Kidney tubule cell (primary cell): ENCODE measurements at regions not wholly inside any gene's neighbourhood (a gene's known extent, or its start where the extent isn't known, plus 50 kb on each side); places are given as distances from the start of the nearest gene placed in this dataset.

Experiments
- DNase-seq: peaks from one replicate; pipeline ENCODE4 v3.0.0-alpha.2; 2018; ENCODE audit warnings: low spot score

DNA sequence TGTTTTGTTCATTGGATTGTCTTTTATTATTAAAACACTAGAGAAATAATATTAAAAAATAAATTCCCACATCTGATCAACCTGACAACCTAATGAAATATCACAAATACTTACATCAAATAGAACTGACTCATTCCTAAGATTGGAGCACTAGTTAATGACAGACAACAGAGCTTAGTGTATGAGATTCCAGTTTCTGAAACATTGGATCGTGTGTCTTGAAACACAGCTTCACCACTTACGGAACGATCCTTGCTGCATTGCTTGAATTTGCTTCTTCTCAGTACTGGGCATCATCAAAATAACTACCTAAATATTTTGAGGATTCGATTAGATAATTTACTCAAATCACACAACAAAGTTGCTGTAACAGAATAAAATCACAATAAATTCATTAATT lies 667.2 kb upstream of the CDH18 start:
- no peak for DNase-seq

DNA sequence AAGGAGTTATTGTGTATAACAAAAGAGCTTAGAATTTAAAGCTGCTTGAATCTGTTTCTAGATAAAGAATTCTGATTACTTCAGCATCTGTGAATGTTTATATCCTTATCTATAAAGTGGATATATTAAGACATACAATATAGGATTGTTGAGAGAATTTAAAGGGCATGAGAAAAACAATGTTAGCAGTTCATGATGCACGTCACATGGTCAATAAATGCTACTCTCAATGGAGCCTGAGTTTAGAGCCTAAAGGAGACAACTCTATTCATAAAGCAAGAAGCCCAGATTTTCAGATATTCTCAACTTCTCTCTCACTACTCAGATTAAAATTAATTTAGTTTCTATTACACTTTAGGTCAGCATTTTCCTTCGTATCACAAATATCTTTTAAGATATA lies 666.7 kb upstream of the CDH18 start:
- DNase-seq: no peak

DNA sequence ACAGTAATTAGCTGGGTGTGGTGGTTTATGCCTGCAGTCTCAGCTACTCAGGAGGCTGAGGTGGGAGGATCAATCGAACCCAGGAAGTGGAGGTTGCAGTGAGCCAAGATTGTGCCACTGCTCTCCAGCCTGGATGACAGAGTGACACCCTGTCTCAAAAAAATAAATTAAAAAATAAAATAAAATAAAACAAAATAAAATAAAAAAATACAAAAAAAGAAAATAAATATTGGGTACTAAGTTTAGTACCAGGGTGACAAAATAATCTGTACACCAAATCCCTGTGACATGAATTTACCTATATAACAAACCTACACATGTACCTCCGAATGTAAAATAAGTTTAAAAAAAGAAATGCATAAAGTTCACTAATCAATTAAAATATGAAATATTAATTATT lies 666.0 kb upstream of the CDH18 start:
- DNase-seq: no peak

DNA sequence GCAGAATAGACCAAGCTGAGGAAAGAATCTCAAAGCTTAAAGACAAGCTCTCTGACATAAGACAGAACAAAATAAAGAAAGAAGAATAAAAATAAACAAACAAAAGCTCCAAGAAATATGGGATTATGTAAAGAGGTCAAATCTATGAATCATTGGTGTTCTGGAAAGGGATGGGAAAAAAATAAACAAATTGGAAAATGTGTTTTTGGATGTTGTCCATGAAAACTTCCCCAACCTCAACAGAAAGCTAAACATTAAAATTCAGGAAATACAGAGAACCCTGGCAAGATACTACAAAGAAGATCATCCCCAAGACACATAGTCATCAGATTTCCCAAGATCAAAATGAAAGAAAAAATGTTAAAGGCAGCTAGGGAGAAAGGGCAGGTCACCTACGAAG lies 662.0 kb upstream of the CDH18 start:
- no peak for DNase-seq

DNA sequence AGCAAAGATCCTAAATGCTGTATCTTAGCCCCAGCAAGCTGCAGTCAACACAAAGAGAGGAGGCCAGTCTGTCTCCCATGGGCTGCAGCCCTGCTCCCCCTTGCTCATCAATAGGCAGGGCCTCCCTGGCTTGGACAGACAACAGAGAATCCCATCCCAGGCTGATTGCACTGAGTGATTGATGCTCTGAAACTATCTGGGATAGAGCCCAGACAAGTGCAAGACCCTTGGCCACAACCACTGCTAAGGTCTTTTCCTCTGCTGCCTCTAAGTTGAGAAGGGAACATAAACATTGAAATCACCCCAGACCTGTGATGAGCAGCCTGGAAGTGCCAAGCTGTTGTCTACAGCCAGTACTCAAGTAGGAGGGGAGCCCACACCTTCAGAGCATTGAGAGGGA lies 661.0 kb upstream of the CDH18 start:
- no peak for DNase-seq

DNA sequence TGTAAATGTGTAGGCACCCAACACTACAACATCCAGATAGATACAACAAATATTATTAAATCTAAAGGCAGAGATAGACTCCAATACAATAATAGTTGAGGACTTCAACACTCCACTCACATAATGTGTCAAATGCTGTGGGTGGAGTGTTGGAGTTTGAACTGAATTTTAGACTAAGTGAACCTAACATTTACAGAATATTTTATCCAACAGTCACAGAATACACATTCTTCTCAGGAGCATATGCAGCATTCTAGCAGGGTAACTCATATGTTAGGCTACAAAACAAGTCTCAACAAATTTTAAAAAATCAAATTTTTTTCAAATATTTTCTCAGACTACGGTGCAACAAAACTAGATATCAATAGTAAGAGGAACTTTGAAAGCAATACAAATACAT lies 648.7 kb upstream of the CDH18 start:
- DNase-seq: no peak

DNA sequence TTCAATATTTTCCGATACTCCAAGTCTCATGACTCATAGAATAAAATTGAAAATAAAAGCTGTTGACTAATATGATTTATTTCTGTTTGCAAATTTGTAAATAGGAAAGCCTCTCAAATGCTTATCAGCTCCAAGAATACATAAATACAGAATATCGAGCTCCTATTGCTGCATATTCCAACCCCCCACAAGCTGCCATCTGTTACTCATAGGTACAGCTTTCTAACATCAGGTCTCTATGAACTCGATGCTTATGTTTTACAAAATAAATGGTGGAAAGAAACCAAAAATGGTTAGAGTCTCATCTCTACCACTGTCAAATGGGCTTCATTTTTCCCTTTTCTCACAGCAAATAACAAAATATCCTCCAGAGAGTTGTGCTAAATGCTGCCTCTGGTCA lies 631.6 kb upstream of the CDH18 start:
- DNase-seq: no peak

DNA sequence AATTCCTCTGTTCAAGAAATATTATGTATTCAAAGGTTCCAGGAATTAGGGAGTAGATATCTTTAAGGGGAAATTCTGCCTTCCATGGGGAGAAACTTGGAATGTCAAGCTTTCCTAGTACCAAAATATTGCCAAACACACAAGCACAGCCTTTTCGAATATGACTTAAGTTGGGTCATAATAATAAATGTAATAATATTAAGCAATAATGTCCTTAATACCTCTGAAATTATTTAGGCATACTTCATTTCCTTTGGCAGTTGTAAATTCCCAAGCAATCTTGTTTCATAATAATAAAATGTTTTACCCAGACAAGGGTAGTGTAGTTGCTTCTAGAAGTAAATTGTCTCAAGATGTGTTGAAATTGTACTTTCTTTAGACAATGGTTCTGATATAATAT lies 630.3 kb upstream of the CDH18 start:
- DNase-seq: no peak

DNA sequence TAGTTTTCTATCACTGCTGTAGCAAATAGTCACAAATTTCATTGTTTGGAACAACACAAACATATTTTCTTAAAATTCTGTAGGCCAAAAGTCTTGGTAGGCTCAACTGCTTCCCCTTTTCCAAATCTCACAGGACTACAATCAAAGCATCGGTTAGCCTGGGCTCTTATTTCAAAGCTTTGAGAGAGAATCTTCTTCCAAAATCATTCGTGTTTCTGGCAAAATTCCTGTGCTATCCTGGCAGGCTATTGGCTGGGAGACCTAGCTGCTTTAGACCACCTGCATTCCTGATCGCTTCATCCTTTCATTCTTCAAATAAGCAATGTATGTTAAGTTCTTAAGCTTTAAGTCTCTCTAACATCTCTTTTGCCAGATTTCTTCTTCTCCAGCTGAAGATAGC lies 629.8 kb upstream of the CDH18 start:
- DNase-seq: no peak

DNA sequence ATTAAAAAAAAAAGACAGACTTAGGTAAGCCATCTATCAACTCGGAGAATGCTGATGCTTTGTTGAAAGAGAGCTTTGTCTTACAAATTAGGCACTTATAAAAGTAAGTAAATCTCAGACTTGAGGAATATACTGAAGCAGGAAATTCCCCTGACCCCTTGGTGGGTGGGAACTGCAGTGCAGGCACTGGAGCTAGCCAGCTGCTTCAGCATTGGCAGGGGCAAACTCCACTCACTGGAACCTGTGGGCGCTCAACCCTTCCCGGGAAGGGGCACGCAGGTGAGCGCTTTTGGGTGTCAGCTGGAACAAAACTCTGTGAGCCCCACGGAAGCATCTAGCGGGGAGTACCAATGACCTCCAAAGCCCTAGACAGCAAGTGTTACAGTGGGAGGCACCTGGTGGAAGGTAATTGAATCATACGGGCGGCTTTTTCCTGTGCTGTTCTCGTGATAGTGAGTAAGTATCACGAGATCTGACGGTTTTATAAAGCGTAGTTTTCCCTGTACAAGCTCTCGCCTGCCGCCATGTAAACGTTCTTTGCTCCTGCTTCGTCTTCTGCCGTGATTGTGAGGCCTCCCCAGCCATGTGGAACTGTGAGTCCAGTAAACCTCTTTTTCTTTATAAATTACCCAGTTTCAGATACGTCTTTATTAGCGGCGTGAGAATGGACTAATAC lies 628.0 kb upstream of the CDH18 start:
- DNase-seq: no peak

DNA sequence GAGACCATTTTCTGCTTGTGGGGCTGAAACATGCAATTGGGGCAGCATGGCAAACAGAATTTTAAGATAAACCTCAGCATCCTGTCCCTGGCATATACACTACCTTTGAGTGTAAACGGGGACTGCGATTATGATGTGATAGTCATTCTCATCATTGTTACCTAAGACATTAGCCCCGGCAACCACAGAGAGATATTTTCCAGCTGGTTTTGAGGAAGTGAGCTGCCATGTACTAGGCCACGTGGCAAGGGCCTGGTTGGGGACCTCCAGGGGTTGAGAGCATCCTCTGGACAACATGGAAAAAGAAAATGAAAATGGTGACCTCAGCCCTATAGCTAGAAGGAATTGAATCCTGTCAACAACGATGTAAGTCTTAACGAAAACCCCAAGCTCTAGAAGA lies 623.6 kb upstream of the CDH18 start:
- DNase-seq: no peak

DNA sequence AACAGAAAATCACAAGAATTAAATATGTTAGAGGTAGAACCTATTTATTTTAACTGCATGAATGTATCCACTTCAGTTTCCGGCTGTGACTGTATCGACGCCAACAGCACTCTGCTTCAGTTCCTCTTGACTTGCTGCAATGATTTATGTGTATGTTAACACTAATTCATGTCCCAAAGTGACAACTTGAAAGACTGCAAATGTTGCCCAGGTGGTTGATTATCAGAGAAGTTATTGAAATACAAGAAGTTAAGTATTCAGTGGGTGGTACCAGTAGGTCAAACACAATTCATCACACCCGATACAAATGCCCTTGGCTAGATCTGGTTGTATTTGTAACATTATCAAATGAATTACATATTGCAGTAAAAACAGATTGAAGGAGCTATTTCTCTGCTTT lies 622.7 kb upstream of the CDH18 start:
- DNase-seq: no peak

DNA sequence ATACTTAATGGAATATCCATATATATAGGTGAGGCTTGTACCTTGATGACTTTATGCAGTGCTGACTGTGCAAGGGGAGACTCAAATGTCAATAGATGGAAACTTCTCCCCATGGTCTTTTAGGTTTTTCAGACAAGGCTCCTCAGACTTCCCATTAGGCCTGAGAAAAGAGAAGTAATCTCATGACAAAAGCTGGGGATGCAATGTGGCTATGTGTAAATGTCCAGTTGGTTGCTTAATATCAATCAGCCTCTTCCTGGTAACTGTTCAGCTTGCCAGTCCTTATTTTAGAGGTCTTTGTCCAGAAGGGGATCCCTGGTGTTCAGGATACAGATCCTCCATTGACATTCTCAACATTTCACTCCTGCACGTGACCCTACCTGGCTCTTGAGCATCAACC lies 621.1 kb upstream of the CDH18 start:
- no peak for DNase-seq

DNA sequence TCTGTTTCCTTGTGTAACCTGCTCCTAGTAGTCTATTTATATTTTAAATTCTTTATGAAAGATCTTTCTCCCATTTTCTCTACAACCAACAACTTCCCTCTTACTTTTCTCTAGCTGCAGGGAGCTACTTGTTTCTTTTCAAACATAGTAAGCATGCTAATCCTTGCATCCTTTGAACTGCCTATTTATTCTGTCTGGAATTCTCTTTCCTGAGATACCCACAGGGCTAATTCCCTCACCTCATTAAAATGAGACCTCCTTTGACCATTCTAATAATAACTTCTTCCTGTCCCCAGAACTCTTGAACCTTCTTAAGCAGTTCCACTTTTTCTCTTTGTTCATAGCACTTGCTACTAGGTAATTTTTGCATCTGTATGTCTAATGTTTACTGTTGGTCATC lies 620.6 kb upstream of the CDH18 start:
- DNase-seq: no peak

DNA sequence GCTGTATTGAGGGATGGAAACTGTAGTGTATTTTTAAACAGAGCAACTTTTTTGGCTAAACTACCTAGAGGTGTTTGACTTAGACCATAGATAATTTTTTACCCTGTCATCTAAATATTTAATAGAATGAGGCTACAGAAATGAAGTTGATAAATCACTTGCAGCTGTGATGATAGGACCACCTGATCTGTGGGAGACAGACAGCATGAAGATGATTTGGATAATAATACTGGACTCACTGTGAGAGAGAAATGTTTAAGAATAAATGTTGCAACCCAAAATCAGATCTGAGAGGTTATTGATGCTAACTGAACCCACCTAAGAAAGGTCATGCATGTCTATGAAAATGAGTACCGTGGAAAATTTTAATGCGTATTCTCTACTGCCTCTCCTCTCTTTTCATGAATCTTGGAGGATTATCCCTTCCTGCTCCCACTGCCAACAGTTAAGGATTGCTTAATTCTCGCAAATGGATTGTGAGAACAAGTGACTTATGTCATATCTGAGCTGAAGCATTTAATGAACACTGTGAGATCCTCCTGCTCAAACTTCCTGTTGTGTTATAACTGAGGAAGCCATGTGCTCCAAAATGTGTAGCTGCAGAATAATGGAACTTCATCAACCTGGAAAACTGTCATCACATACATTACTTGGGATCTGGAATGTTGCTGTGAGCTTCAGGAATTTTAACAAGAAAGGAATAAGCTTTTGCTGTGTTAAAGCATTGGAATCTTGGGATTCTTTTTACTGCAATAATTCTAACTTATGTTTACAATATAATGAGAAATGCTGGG lies 617.9 kb upstream of the CDH18 start:
- DNase-seq: no peak

DNA sequence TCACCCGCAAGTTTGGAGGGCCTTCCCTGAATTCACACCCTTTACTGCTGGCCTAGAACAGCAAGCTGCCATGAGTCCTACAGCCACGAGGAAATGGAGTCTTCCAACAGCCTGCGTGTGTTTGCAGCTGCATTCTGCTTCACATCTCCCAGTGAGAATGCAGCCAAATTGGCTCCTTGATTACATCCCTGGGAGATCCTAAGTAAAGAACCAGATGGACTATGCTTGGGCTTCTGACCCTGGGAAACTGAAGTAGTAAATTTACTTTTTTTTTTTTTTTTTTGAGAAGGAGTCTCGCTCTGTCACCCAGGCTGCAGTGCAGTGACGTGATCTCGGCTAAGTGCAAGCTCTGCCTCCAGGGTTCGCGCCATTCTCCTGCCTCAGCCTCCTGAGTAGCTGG lies 617.0 kb upstream of the CDH18 start:
- DNase-seq: no peak

DNA sequence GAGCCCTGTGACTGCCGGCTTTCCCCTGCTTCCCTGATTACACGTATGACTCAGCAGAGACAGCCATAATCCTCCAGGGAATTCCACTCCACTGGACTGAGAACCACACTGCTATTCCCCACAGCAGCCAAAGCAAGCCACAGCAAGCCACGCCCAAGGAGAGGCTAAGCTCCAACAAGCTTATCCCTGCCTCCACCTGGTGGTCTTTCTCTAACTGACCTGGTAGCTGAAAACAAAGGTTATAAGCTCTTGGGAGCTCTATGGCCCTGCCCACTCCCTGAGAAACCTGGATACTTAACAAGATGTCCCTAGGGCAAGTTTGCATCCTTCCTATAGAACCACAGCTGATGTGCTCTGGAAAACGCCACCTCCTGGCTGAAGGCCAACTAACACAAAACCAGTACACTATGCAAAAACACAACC lies 613.7 kb upstream of the CDH18 start:
- peak; percentile 54 for DNase-seq

DNA sequence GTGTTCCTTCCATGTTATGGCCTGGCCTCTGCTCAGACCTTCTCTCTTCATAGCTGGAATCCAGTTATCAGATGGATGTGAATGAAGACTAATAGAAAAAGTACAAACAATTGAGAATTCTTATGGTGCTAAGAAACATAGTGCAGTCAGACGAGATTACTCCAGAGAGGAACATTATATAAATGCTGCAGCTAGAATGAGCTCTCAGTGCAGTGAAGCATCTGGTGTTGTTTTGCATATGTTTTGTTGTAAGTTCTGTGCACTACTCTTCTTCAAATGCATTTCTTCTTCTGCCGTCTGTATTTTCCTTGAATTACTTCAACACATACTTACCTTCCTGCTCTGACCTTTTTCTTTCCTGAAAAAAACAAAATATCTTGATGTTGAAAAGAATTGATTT lies 602.4 kb upstream of the CDH18 start:
- DNase-seq: no peak

DNA sequence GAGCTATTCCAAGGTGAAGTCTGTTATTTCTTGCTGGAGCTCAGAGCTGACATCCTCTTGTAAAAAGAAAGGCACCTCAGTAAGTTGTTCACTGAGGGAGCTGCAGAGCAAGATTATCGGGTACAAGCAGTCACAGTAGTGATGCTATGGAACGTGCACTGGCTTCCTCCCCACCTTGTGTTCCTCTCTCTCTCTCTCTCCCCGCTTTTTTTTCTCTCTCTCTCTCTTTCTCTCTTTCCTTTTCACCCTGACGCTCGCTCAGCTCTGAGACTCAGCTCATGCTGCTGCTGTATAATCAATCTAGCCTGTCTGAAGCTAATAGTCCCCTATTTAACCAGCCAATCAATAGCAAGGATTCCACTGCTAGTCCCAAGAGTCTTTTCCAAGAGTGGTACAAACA lies 587.6 kb upstream of the CDH18 start:
- DNase-seq: no peak

DNA sequence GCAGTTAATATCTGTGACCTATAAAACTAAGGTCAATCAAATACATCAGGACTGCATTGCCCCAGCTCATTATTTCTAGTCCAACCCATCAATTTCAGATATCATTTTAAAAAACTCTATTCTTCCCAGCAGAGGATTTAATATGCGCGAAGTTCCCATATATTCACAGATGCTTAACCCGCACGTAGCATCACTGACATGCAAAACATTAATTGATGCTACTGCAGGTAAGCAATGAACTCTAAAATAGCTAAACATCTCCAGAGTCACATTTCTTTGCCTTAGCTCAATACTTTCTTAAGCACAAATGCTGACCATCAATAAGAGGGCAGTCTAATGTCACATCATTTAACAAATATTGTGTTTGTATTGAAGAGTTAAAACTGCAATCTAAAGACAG lies 586.6 kb upstream of the CDH18 start:
- no peak for DNase-seq

DNA sequence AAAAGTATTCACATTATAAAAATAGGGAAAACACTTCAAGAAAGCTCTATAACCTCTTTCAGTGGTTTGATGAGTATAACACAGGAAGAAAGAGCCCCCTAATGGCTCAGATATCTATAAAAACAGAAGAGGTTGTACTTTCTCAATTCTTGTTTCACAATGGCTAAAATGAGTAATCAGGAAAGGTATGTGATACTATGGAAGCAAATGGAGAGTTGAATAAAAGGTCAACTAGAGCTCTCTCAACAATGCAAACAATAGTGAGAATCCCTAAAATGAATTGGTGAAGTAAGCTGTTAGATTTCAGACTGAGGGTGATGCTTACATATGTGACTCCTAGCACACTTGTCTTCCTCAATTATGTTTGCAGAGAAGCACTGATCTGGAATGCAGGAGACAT lies 584.6 kb upstream of the CDH18 start:
- DNase-seq: peak; percentile 32

DNA sequence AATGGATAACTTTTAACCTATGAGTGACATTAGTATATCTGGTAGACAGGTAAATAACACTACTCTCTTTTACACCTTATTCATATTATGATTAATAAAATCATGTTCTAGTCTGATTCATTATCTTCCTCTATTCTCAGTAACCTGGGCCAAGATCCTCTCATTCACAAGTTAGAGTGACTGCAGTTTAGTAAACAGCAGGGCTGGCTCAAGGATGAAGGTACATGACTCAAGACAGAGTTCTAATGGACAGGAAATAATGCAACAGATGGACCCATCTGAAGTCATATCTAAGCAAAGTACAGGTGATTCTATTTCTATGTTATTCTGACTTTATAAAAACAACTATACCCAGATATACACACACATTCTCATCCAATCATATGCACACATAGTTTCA lies 582.5 kb upstream of the CDH18 start:
- no peak for DNase-seq

DNA sequence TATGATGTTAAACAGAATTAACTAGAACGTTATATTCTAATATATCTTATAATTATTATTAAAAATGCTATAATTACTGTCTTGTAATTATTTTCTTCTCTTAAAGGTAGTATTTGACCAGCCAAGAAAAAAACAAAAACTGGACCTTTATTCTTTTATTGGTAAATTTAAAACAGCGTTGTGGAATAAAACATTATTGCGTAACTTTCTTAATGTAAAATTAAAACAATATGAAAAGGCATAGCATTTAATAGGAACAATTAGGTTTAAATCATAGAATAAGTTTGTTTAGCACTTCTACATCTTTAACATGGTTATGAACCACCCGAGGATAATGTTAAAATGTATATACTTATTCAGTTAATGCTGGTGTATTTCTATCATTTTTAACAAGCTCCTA lies 574.5 kb upstream of the CDH18 start:
- DNase-seq: no peak

DNA sequence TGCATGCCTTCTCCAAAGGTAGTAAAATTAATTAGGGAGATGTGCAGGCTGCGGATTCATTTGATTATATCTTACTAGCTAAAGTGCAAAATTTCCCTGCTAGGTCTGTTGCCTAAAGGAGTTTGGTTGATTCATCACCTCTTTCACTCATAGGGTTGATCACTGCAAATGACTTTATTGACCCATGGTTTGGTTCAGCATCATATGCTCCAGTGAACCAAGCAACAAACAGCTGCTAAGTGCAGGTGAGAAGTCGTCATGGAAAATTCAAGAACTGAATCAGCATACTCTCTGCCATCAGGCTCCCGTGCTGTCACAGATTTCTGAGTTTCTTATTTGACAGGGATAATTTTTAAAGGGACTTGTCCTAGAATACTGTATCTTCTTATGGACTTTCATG lies 571.8 kb upstream of the CDH18 start:
- peak; percentile 40 for DNase-seq
